Lower leg skin (tissue), 3 donors: ENCODE measurements at regions not wholly inside any gene's neighbourhood (a gene's known extent, or its start where the extent isn't known, plus 50 kb on each side); places are given as distances from the start of the nearest gene placed in this dataset.
"Not testable (repeated sequence)": the region's sequence is repeated elsewhere in the genome, so short reads cannot be mapped to it uniquely, and the experiment has no call there.

Source experiments
- CTCF ChIP-seq, 3 donors: fragments of 450-650 bp; IDR thresholded peaks; one replicate each; pipeline ENCODE4 v1.5.1; 2016; ENCODE audit warnings: antibody characterized with exemption in 3 of 3, mild to moderate bottlenecking in 3 of 3, moderate library complexity in 2 of 3
- POLR2A ChIP-seq, 2 donors: fragments of 450-650 bp; IDR thresholded peaks; one replicate each; pipeline ENCODE4 v1.6.1; 2016 to 2017; ENCODE audit warnings: antibody characterized with exemption in 2 of 2, mild to moderate bottlenecking in 1 of 2, moderate library complexity in 1 of 2

GRCh38 chr9:66764799-66765493 is 135.6 kb upstream of the ZNF658 start:
- not testable (repeated sequence) for TF ChIP-seq POLR2A, CTCF (IDR thresholded peaks at IDR 0.05)
